Suprapubic skin (tissue), 4 donors: ENCODE measurements at regions not wholly inside any gene's neighbourhood (a gene's known extent, or its start where the extent isn't known, plus 50 kb on each side); places are given as distances from the start of the nearest gene placed in this dataset.

Source experiments
- DNase-seq, 2 donors: peaks; one replicate each; pipeline ENCODE4 v3.0.0-alpha.2; 2019; ENCODE audit warnings: low spot score in 2 of 2
- H3K27ac ChIP-seq: fragments of 200-600 bp; sonication (generic); one replicate; pipeline ENCODE4 v1.5.1; 2019
- H3K27me3 ChIP-seq: fragments of 200-600 bp; sonication (generic); one replicate; pipeline ENCODE4 v1.5.1; 2019
- H3K36me3 ChIP-seq: fragments of 200-600 bp; sonication (generic); one replicate; pipeline ENCODE4 v1.5.1; 2019
- H3K4me1 ChIP-seq: fragments of 200-600 bp; sonication (generic); one replicate; pipeline ENCODE4 v1.5.1; 2019
- H3K4me3 ChIP-seq: fragments of 200-600 bp; sonication (generic); one replicate; pipeline ENCODE4 v1.5.1; 2019; ENCODE audit warnings: mild to moderate bottlenecking
- H3K9me3 ChIP-seq: fragments of 200-600 bp; sonication (generic); one replicate; pipeline ENCODE4 v1.5.1; 2019
- EP300 ChIP-seq: sonication (generic); formaldehyde crosslinking; IDR thresholded peaks from one replicate; pipeline ENCODE4 v1.6.1; 2017; ENCODE audit warnings: antibody characterized with exemption
- POLR2A ChIP-seq, 2 donors: fragments of 450-650 bp; IDR thresholded peaks; one replicate each; pipeline ENCODE4 v1.6.1; 2017; ENCODE audit warnings: antibody characterized with exemption in 2 of 2, mild to moderate bottlenecking in 2 of 2, moderate library complexity in 2 of 2
- POLR2AphosphoS5 ChIP-seq, 3 donors: sonication (generic); formaldehyde crosslinking; IDR thresholded peaks; one replicate each; pipeline ENCODE4 v1.6.1; 2017; ENCODE audit warnings: antibody characterized with exemption in 3 of 3
- WGBS: methylation state at CpG from one replicate; pipeline ENCODE4 v1.1.5; 2018; 5-methylcytosine and 5-hydroxymethylcytosine counted together
- TF ChIP-seq, protein P1 (sequence below), 2 donors: fragments of 200-600 bp in 1 of 2; fragments of 450-650 bp in 1 of 2; sonication (generic) in 1 of 2; IDR thresholded peaks; one replicate each; pipeline ENCODE4 v1.5.1; 2016 to 2019; ENCODE audit warnings: antibody characterized with exemption in 2 of 2, mild to moderate bottlenecking in 1 of 2, moderate library complexity in 1 of 2

DNA sequence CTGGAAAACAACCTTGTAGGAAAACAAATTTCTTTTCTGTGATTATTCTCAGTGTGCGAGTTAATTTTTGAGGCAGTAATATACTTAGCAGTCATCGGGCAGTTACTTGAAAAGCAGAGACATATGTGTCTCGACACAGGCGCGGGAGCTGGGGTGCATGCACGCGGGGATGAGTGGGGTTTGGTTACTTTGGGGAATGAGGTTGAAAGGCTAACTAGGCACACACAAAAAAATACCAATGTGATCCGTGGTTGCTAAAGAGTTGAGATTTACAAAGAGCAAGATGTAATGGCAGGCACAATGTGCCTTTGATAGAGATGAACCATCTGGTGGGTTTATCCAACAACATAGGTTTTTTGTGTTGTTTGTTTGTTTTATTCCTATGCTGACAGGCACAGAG is 703.8 kb upstream of the EEF2KMT start:
- Histone ChIP-seq H3K4me1 (no peaks in the 10 kb centered on the region), H3K27ac (no peak overlapping the region), H3K9me3 (peaks cover 6% of the 10 kb centered on the region), H3K27me3 (no peaks in the 10 kb centered on the region), H3K4me3 (no peak overlapping the region), H3K36me3 (no peaks in the 10 kb centered on the region)
- 86% methylated on average over 8 of the region's 8 CpGs for WGBS
- DNase-seq, result no peak
- TF ChIP-seq EP300, result no peak
- TF ChIP-seq POLR2AphosphoS5 (IDR thresholded peaks at IDR 0.05), result no peak
- TF ChIP-seq, protein P1, sequence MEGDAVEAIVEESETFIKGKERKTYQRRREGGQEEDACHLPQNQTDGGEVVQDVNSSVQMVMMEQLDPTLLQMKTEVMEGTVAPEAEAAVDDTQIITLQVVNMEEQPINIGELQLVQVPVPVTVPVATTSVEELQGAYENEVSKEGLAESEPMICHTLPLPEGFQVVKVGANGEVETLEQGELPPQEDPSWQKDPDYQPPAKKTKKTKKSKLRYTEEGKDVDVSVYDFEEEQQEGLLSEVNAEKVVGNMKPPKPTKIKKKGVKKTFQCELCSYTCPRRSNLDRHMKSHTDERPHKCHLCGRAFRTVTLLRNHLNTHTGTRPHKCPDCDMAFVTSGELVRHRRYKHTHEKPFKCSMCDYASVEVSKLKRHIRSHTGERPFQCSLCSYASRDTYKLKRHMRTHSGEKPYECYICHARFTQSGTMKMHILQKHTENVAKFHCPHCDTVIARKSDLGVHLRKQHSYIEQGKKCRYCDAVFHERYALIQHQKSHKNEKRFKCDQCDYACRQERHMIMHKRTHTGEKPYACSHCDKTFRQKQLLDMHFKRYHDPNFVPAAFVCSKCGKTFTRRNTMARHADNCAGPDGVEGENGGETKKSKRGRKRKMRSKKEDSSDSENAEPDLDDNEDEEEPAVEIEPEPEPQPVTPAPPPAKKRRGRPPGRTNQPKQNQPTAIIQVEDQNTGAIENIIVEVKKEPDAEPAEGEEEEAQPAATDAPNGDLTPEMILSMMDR (IDR thresholded peaks at IDR 0.05), result no peak
- no peak for TF ChIP-seq POLR2A (IDR thresholded peaks at IDR 0.05)

DNA sequence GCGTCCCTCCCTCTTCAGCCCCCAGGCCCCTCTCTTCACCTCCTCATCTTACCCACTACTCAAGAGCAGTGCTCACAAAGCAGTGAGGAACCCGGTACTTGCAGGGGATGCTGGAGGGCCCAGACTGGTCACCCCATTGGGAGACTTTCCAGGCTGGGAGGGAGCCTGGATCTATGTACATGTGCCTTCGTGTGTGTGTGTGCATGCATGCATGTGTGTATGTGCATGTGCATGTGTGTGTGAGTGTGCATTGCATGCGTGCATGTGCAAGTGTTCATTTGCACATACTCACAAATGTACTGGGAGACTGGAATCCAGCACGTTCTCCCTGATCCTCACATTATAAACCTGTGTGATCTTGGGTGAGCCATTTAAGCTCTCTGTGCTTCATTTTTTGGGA is 696.0 kb upstream of the EEF2KMT start:
- TF ChIP-seq POLR2A (IDR thresholded peaks at IDR 0.05) (no peak), EP300 (no peak)
- TF ChIP-seq, protein P1 (IDR thresholded peaks at IDR 0.05), result no peak
- 80% methylated on average over 5 of the region's 5 CpGs for WGBS
- no peak for DNase-seq

DNA sequence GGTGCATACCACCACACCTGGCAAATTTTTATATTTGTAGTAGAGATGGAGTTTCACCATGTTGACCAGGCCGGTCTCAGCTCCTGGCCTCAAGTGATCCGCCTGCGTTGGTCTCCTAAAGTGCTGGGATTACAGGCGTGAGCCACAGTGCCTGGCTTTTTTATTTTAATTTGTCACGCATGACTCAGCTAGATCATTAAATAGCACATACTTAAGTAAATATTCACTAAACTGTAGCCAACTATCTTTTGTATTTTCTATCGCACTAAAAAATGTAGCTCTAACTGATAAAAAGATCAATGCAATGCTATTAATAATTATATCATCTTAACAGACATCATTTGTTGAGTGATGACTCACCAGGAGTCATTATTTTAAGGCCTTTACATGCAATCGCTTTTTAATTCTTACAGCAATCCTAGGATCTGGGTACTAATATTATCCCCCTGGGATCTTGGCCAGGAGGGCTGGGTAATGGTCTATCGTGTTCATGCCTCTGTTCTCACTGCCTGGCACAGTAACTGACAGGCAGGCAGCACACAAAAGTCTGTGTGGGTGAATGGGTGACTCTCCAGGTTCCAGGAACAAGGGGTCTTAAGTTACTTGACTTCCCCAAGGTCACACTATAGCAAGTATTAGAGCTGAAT is 693.5 kb upstream of the EEF2KMT start:
- TF ChIP-seq, protein P1 (IDR thresholded peaks at IDR 0.05), result no peak
- TF ChIP-seq POLR2A (IDR thresholded peaks at IDR 0.05) (no peak), POLR2AphosphoS5 (IDR thresholded peaks at IDR 0.05) (no peak), EP300 (no peak)
- Histone ChIP-seq H3K36me3 (no peaks in the 10 kb centered on the region), H3K9me3 (peaks cover 3% of the 10 kb centered on the region), H3K27ac (no peak overlapping the region), H3K4me3 (no peak overlapping the region), H3K27me3 (no peaks in the 10 kb centered on the region), H3K4me1 (no peaks in the 10 kb centered on the region)
- DNase-seq, result no peak
- 71% methylated on average over 7 of the region's 8 CpGs for WGBS

More for the DNA sequence above, 696.0 kb upstream of the EEF2KMT start:
- peaks cover 3% of the 10 kb centered on the region for H3K9me3 ChIP-seq
- no peaks in the 10 kb centered on the region for H3K4me1 ChIP-seq
- no peak overlapping the region for H3K27ac ChIP-seq
- H3K36me3 ChIP-seq, result no peaks in the 10 kb centered on the region
- H3K4me3 ChIP-seq, result no peak overlapping the region
- H3K27me3 ChIP-seq, result no peaks in the 10 kb centered on the region

DNA sequence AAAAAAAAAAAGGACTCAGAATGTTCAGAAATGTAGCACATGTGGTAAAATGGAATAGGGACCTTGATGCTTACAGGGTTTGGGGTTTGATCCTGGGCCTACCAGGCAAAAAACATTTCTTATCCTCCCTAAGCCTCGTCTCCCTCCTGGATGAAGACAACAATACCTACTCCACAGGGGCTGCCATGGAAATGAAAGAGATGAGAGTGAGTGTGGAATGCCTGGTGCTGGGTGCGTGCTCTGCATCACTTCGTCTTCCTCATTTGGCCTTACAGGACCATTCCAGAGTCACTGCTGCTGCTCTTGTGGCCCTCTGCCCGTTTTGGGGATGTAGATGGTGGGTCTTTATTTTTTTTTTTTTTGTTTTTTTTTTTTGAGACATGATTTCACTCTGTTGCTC is 692.9 kb upstream of the EEF2KMT start:
- 51% methylated on average over 4 of the region's 4 CpGs for WGBS
- no peak for DNase-seq
- no peaks in the 10 kb centered on the region for H3K4me1 ChIP-seq
- no peaks in the 10 kb centered on the region for H3K27me3 ChIP-seq
- H3K27ac ChIP-seq, result no peak overlapping the region
- H3K36me3 ChIP-seq, result no peaks in the 10 kb centered on the region
- no peak overlapping the region for H3K4me3 ChIP-seq
- H3K9me3 ChIP-seq, result peaks cover 3% of the 10 kb centered on the region
- TF ChIP-seq EP300, result no peak
- TF ChIP-seq, protein P1 (IDR thresholded peaks at IDR 0.05), result no peak
- no peak for TF ChIP-seq POLR2AphosphoS5 (IDR thresholded peaks at IDR 0.05)
- no peak for TF ChIP-seq POLR2A (IDR thresholded peaks at IDR 0.05)

DNA sequence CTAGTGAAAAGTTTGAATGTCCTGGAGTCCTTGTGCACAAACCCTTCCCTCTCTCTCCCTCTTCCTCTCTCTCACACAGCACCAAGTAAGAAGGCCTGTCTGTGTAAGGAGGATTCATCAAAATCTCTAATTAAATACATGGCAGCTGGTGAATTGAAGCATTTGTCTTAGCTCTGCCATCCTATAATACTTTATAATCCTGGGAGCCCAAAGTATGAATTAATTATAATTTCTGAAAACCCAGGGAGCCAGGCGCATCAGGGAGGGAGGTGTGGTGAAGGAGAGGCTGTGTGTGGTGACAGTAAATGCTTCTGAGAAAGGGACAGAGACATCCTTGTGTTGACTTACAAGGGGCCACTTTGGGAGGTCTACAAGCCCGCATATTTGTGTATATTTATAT is 691.4 kb upstream of the EEF2KMT start:
- WGBS, result 79% methylated on average over 2 of the region's 2 CpGs
- Histone ChIP-seq H3K36me3 (no peaks in the 10 kb centered on the region), H3K9me3 (peaks cover 7% of the 10 kb centered on the region), H3K27ac (no peak overlapping the region), H3K27me3 (no peaks in the 10 kb centered on the region), H3K4me1 (no peaks in the 10 kb centered on the region), H3K4me3 (no peak overlapping the region)
- TF ChIP-seq POLR2A (IDR thresholded peaks at IDR 0.05) (no peak), EP300 (no peak), POLR2AphosphoS5 (IDR thresholded peaks at IDR 0.05) (no peak)
- TF ChIP-seq, protein P1 (IDR thresholded peaks at IDR 0.05), result no peak
- no peak for DNase-seq
